H1 (cell line): ENCODE measurements at regions not wholly inside any gene's neighbourhood (a gene's known extent, or its start where the extent isn't known, plus 50 kb on each side); places are given as distances from the start of the nearest gene placed in this dataset.

Experiments used
- BACH1 ChIP-seq: IDR thresholded peaks from 2 replicates; pipeline ENCODE4 v1.6.1; 2012; ENCODE audit warnings: low read length, improper control_type of control experiment
- HDAC2 ChIP-seq, 2 experiments: fragments of 300-600 bp in 1 of 2; sonication (generic) in 1 of 2; IDR thresholded peaks; 2 replicates each; pipeline ENCODE4 v1.6.1; 2011 to 2012; ENCODE audit warnings: low read depth in 2 of 2, low read length in 2 of 2, mild to moderate bottlenecking in 2 of 2, moderate library complexity in 2 of 2, borderline replicate concordance in 1 of 2, inconsistent platforms in 1 of 2
- JUND ChIP-seq: IDR thresholded peaks from 2 replicates; pipeline ENCODE4 v1.6.1; 2011; ENCODE audit warnings: mild to moderate bottlenecking, improper control_type of control experiment, low read length
- POLR2A ChIP-seq, 2 experiments: IDR thresholded peaks; 1 replicate in 1 of 2; 2 replicates in 1 of 2; pipeline ENCODE4 v1.6.1; 2011; ENCODE audit warnings: low read depth in 2 of 2, low read length in 2 of 2, mild to moderate bottlenecking in 2 of 2; ENCODE audit errors: control extremely low read depth in 1 of 2
- USF2 ChIP-seq: IDR thresholded peaks from 2 replicates; pipeline ENCODE4 v1.6.1; 2011; ENCODE audit warnings: low read length, improper control_type of control experiment
- ZNF274 ChIP-seq: IDR thresholded peaks from 2 replicates; pipeline ENCODE4 v1.7.0; 2012; ENCODE audit warnings: low read length, borderline replicate concordance; ENCODE audit errors: extremely low read depth
- TF ChIP-seq, protein P1 (sequence below), 3 experiments: IDR thresholded peaks; 1 replicate in 2 of 3; 2 replicates in 1 of 3; pipeline versions ENCODE4 v1.5.1 to v1.6.1; 2011; ENCODE audit warnings: low read length in 3 of 3, mild to moderate bottlenecking in 3 of 3, inconsistent platforms in 2 of 3, low read depth in 1 of 3, moderate library complexity in 1 of 3; ENCODE audit not compliant: insufficient read depth in 1 of 3; ENCODE audit errors: control extremely low read depth in 1 of 3

GRCh38 chr18:70416496-70416895, 127.7 kb downstream of the SOCS6 start:
- no peak for TF ChIP-seq ZNF274
- TF ChIP-seq JUND, result no peak
- TF ChIP-seq, protein P1, sequence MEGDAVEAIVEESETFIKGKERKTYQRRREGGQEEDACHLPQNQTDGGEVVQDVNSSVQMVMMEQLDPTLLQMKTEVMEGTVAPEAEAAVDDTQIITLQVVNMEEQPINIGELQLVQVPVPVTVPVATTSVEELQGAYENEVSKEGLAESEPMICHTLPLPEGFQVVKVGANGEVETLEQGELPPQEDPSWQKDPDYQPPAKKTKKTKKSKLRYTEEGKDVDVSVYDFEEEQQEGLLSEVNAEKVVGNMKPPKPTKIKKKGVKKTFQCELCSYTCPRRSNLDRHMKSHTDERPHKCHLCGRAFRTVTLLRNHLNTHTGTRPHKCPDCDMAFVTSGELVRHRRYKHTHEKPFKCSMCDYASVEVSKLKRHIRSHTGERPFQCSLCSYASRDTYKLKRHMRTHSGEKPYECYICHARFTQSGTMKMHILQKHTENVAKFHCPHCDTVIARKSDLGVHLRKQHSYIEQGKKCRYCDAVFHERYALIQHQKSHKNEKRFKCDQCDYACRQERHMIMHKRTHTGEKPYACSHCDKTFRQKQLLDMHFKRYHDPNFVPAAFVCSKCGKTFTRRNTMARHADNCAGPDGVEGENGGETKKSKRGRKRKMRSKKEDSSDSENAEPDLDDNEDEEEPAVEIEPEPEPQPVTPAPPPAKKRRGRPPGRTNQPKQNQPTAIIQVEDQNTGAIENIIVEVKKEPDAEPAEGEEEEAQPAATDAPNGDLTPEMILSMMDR (IDR thresholded peaks at IDR 0.05; ENCODE audit: control extremely low read depth in 1 of 3, insufficient read depth in 1 of 3, low read depth in 1 of 3, low read length in 3 of 3), result no peak
- no peak for TF ChIP-seq BACH1
- no peak for TF ChIP-seq POLR2A (IDR thresholded peaks at IDR 0.05; ENCODE audit: control extremely low read depth in 1 of 2, low read depth in 2 of 2, low read length in 2 of 2)
- no peak for TF ChIP-seq HDAC2 (IDR thresholded peaks at IDR 0.05; ENCODE audit: borderline replicate concordance in 1 of 2, low read depth in 2 of 2, low read length in 2 of 2)
- no peak for TF ChIP-seq USF2
